IMR-90 (cell line): ENCODE measurements at regions not wholly inside any gene's neighbourhood (a gene's known extent, or its start where the extent isn't known, plus 50 kb on each side); places are given as distances from the start of the nearest gene placed in this dataset.

Experiments
- ATAC-seq: fragments of 200-7000 bp; cut with Tn5 transposase; 2 replicates; pipeline ENCODE4 v1.9.1; 2020; ENCODE audit warnings: low read depth, mild to moderate bottlenecking, moderate library complexity
- BruUV-seq: library from RNA; stranded (reverse); fragments of 400-500 nt; replicated peaks from 2 replicates; lab custom pipeline; 2021; lab: Mats Ljungman, UMichigan
- CTCF ChIA-PET: fragments of 300-600 bp; formaldehyde crosslinking; extraction: SDS; loops from one replicate; lab custom pipeline; 2021; ENCODE audit warnings: antibody characterized with exemption; lab: Yijun Ruan, JAX
- POLR2A ChIA-PET: fragments of 300-600 bp; sonication (Branson Sonifier 250); formaldehyde crosslinking; loops from one replicate; lab custom pipeline; 2022; ENCODE audit warnings: antibody characterized with exemption; ENCODE audit not compliant: unreplicated experiment; lab: Charles Lee
- DNase-seq: peaks from one replicate; pipeline ENCODE4 v3.0.0; 2013
- H2AFZ ChIP-seq: replicated peaks from 2 replicates; pipeline ENCODE3; 2013; ENCODE audit warnings: low read length, mild to moderate bottlenecking; ENCODE audit not compliant: poor library complexity
- H2AK5ac ChIP-seq: 2 replicates; pipeline ENCODE4 v1.6.1; 2013; ENCODE audit warnings: low read depth, low read length, inconsistent platforms
- H2AK9ac ChIP-seq: replicated peaks from 2 replicates; pipeline ENCODE3; 2013; ENCODE audit warnings: mild to moderate bottlenecking, low read depth, low read length, moderate library complexity; ENCODE audit not compliant: poor library complexity
- H2BK120ac ChIP-seq: 2 replicates; pipeline ENCODE4 v1.6.1; 2013; ENCODE audit warnings: low read depth, low read length, inconsistent platforms
- H2BK15ac ChIP-seq: 3 replicates; pipeline ENCODE4 v1.6.1; 2013; ENCODE audit warnings: low read depth, low read length, inconsistent platforms
- H2BK20ac ChIP-seq: 2 replicates; pipeline ENCODE4 v1.6.1; 2013; ENCODE audit warnings: low read depth, mild to moderate bottlenecking, inconsistent platforms, low read length, moderate library complexity
- H2BK5ac ChIP-seq: 2 replicates; pipeline ENCODE4 v1.6.1; 2013; ENCODE audit warnings: mild to moderate bottlenecking, low read depth, low read length, inconsistent platforms; ENCODE audit not compliant: poor library complexity, severe bottlenecking
- H3K14ac ChIP-seq: replicated peaks from 2 replicates; pipeline ENCODE4 v1.6.1; 2013; ENCODE audit warnings: low read depth, low read length, inconsistent platforms
- H3K18ac ChIP-seq: 2 replicates; pipeline ENCODE4 v1.6.1; 2013; ENCODE audit warnings: low read depth, low read length, control low read depth
- H3K23ac ChIP-seq: 2 replicates; pipeline ENCODE4 v1.6.1; 2013; ENCODE audit warnings: low read depth, low read length, inconsistent platforms
- H3K27ac ChIP-seq: 2 replicates; pipeline ENCODE4 v1.5.1; 2013; ENCODE audit warnings: mild to moderate bottlenecking, control low read depth, low read length; ENCODE audit not compliant: insufficient read depth
- H3K27me3 ChIP-seq: 2 replicates; pipeline ENCODE4 v1.6.1; 2013; ENCODE audit warnings: low read length; ENCODE audit not compliant: control insufficient read depth, insufficient read depth
- H3K36me3 ChIP-seq: 2 replicates; pipeline ENCODE4 v1.6.1; 2013; ENCODE audit warnings: low read length, mixed read lengths; ENCODE audit not compliant: control insufficient read depth, insufficient read depth
- H3K4ac ChIP-seq: 2 replicates; pipeline ENCODE4 v1.6.1; 2013; ENCODE audit warnings: low read depth, low read length, inconsistent platforms
- H3K4me1 ChIP-seq: 2 replicates; pipeline ENCODE4 v1.6.1; 2013; ENCODE audit warnings: low read length, mixed read lengths; ENCODE audit not compliant: control insufficient read depth, insufficient read depth
- H3K4me2 ChIP-seq: 2 replicates; pipeline ENCODE4 v1.6.1; 2013; ENCODE audit warnings: low read depth, mild to moderate bottlenecking, control low read depth, low read length, moderate library complexity
- H3K4me3 ChIP-seq: 2 replicates; pipeline ENCODE4 v1.5.1; 2013; ENCODE audit warnings: low read depth, mild to moderate bottlenecking, control low read depth, low read length, moderate library complexity; ENCODE audit not compliant: insufficient read depth
- H3K56ac ChIP-seq: 2 replicates; pipeline ENCODE4 v1.6.1; 2013; ENCODE audit warnings: low read length, inconsistent platforms; ENCODE audit not compliant: insufficient read depth; ENCODE audit errors: extremely low read depth
- H3K79me1 ChIP-seq, 2 experiments: 2 replicates each; pipeline ENCODE4 v1.6.1; 2013; ENCODE audit warnings: low read length in 2 of 2, inconsistent platforms in 1 of 2, low read depth in 1 of 2
- H3K9ac ChIP-seq: 2 replicates; pipeline ENCODE4 v1.6.1; 2013; ENCODE audit warnings: low read depth, low read length, control low read depth
- H3K9me1 ChIP-seq: 2 replicates; pipeline ENCODE4 v1.6.1; 2013; ENCODE audit warnings: low read length, inconsistent platforms; ENCODE audit not compliant: insufficient read depth
- H3K9me3 ChIP-seq: 2 replicates; pipeline ENCODE4 v1.6.1; 2013; ENCODE audit warnings: low read length; ENCODE audit not compliant: control insufficient read depth, insufficient read depth
- H4K20me1 ChIP-seq: 2 replicates; pipeline ENCODE4 v1.6.1; 2013; ENCODE audit warnings: low read length, inconsistent platforms; ENCODE audit not compliant: insufficient read depth
- H4K5ac ChIP-seq: 2 replicates; pipeline ENCODE4 v1.6.1; 2013; ENCODE audit warnings: mild to moderate bottlenecking, low read depth, low read length, control low read depth
- H4K8ac ChIP-seq, 2 experiments: 2 replicates each; pipeline ENCODE4 v1.6.1; 2013; ENCODE audit warnings: low read depth in 2 of 2, low read length in 2 of 2, control low read depth in 1 of 2, inconsistent platforms in 1 of 2
- H4K91ac ChIP-seq: 2 replicates; pipeline ENCODE4 v1.6.1; 2013; ENCODE audit warnings: low read depth, low read length, inconsistent platforms; ENCODE audit not compliant: insufficient read depth
- BHLHE40 ChIP-seq: fragments of 150-350 bp; IDR thresholded peaks from 2 replicates; pipeline ENCODE4 v1.6.1; 2016; ENCODE audit warnings: mild to moderate bottlenecking, low read depth, low read length
- CHD1 ChIP-seq: IDR thresholded peaks from 2 replicates; pipeline ENCODE4 v1.6.1; 2012; ENCODE audit warnings: low read depth, low read length, improper control_type of control experiment
- MAFK ChIP-seq: IDR thresholded peaks from 2 replicates; pipeline ENCODE4 v1.6.1; 2012; ENCODE audit warnings: low read depth, low read length, improper control_type of control experiment
- MXI1 ChIP-seq: IDR thresholded peaks from 2 replicates; pipeline ENCODE4 v1.6.1; 2012; ENCODE audit warnings: low read depth, mild to moderate bottlenecking, low read length, moderate library complexity, borderline replicate concordance
- NFE2L2 ChIP-seq: fragments of 150-350 bp; IDR thresholded peaks from 2 replicates; pipeline ENCODE4 v1.6.1; 2016; ENCODE audit warnings: low read depth, mild to moderate bottlenecking, low read length
- POLR2A ChIP-seq: IDR thresholded peaks from 2 replicates; pipeline ENCODE4 v1.6.1; 2012; ENCODE audit warnings: mild to moderate bottlenecking, low read depth, low read length
- RAD21 ChIP-seq: IDR thresholded peaks from 2 replicates; pipeline ENCODE4 v1.6.1; 2012; ENCODE audit warnings: low read length, improper control_type of control experiment
- RCOR1 ChIP-seq: IDR thresholded peaks from 2 replicates; pipeline ENCODE4 v1.6.1; 2012; ENCODE audit warnings: mild to moderate bottlenecking, low read length, improper control_type of control experiment; ENCODE audit not compliant: insufficient replicate concordance
- RFX5 ChIP-seq: IDR thresholded peaks from 2 replicates; pipeline ENCODE4 v1.8.0; 2012; ENCODE audit warnings: low read depth, mild to moderate bottlenecking, low read length, moderate library complexity
- SMC3 ChIP-seq: fragments of 150-350 bp; IDR thresholded peaks from 2 replicates; pipeline ENCODE4 v1.6.1; 2016; ENCODE audit warnings: low read depth, mild to moderate bottlenecking, antibody characterized with exemption, low read length, moderate library complexity
- WGBS, 2 experiments: methylation state at CpG; one replicate each; pipeline versions ENCODE4 v1.1.5 to v1.1.7; 2013; ENCODE audit warnings: missing lambda C conversion rate in 2 of 2; ENCODE audit not compliant: insufficient read length in 1 of 2; ENCODE audit errors: extremely low coverage in 2 of 2; 5-methylcytosine and 5-hydroxymethylcytosine counted together
- dilution Hi-C: fragments of 300-500 bp; cut with HindIII; formaldehyde crosslinking; loops from one replicate; pipeline ENCODE4 v1.14.3; 2018; ENCODE audit warnings: low sequenced_read_pairs; ENCODE audit not compliant: unreplicated experiment
- in situ Hi-C: fragments of 300-500 bp; cut with MboI; formaldehyde crosslinking; loops from 3 replicates; pipeline ENCODE4 v1.14.3; 2019; ENCODE audit warnings: low sequenced_read_pairs, inconsistent platforms, mixed read lengths
- intact Hi-C: fragments of 100-400 bp; cut with micrococcal nuclease; formaldehyde crosslinking; loops from 2 replicates; pipeline ENCODE4 v1.10.0; 2022
- TF ChIP-seq, protein P1 (sequence below): fragments of 150-350 bp; IDR thresholded peaks from 2 replicates; pipeline ENCODE4 v1.6.1; 2017; ENCODE audit warnings: mild to moderate bottlenecking, antibody characterized with exemption, low read length, low read depth
- TF ChIP-seq, protein P2 (sequence below): fragments of 150-350 bp; IDR thresholded peaks from 2 replicates; pipeline ENCODE4 v1.6.1; 2016; ENCODE audit warnings: low read depth, mild to moderate bottlenecking, low read length, moderate library complexity, borderline replicate concordance
- TF ChIP-seq, protein P3 (sequence below): conservative IDR thresholded peaks from 2 replicates; pipeline ENCODE4 v1.5.1; 2012; ENCODE audit warnings: mild to moderate bottlenecking, low read depth, low read length, improper control_type of control experiment

DNA sequence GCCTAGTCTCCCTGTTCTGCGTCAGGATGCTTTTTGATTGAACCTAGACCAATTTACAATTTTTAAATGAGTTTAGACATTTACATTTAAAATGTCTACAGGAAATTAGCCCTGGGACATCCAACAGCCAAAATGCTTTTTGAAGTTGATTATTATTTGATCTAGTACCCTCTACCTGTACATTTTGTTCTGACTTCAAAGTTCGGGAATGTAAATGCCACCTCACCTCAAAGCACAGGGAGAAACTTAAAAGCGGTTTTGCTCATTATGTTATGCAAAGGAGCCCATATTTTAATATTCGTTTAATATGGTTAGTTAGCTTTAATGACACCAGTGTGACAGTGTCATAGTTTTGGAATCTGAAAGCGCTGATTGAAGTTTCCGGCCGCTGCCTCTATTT is 80.1 kb upstream of the FAM204A start:
- H3K23ac ChIP-seq: no peak overlapping the region
- ATAC-seq: no peak
- CTCF ChIA-PET: no interaction called here

More for the DNA sequence above, 80.1 kb upstream of the FAM204A start:
- Histone ChIP-seq H2AK9ac (no peak overlapping the region), H2BK20ac (no peak overlapping the region), H4K8ac (no peak overlapping the region), H3K27me3 (no peaks in the 10 kb centered on the region), H3K9ac (no peak overlapping the region), H3K9me3 (no peaks in the 10 kb centered on the region), H2BK5ac (no peak overlapping the region), H2AFZ (no peak overlapping the region), H3K9me1 (no peaks in the 10 kb centered on the region), H3K4me3 (no peak overlapping the region), H3K36me3 (no peaks in the 10 kb centered on the region), H3K4me2 (no peak overlapping the region), H3K56ac (no peak overlapping the region), H4K5ac (no peak overlapping the region), H3K4me1 (no peaks in the 10 kb centered on the region), H2BK15ac (no peak overlapping the region), H4K20me1 (no peaks in the 10 kb centered on the region), H2BK120ac (no peak overlapping the region), H3K27ac (no peak overlapping the region), H2AK5ac (no peak overlapping the region), H4K91ac (no peak overlapping the region), H3K14ac (no peak overlapping the region), H3K18ac (no peak overlapping the region), H3K79me1 (no peaks in the 10 kb centered on the region), H3K4ac (no peak overlapping the region)
- POLR2A ChIA-PET: no interaction called here
- in situ Hi-C loops (no loop called here), intact Hi-C loops (loop anchor here (5.0 kb wide), 1 partner anchor 375 kb away; the partner anchor contains the start of gene RAB11FIP2), dilution Hi-C loops (no loop called here)
- TF ChIP-seq RCOR1 (no peak), SMC3 (no peak), BHLHE40 (no peak), RAD21 (no peak), MAFK (no peak), RFX5 (no peak), MXI1 (no peak), POLR2A (no peak), NFE2L2 (no peak), CHD1 (no peak)
- TF ChIP-seq, protein P1, sequence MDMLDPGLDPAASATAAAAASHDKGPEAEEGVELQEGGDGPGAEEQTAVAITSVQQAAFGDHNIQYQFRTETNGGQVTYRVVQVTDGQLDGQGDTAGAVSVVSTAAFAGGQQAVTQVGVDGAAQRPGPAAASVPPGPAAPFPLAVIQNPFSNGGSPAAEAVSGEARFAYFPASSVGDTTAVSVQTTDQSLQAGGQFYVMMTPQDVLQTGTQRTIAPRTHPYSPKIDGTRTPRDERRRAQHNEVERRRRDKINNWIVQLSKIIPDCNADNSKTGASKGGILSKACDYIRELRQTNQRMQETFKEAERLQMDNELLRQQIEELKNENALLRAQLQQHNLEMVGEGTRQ: no peak
- TF ChIP-seq, protein P2, sequence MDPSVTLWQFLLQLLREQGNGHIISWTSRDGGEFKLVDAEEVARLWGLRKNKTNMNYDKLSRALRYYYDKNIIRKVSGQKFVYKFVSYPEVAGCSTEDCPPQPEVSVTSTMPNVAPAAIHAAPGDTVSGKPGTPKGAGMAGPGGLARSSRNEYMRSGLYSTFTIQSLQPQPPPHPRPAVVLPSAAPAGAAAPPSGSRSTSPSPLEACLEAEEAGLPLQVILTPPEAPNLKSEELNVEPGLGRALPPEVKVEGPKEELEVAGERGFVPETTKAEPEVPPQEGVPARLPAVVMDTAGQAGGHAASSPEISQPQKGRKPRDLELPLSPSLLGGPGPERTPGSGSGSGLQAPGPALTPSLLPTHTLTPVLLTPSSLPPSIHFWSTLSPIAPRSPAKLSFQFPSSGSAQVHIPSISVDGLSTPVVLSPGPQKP: no peak
- TF ChIP-seq, protein P3, sequence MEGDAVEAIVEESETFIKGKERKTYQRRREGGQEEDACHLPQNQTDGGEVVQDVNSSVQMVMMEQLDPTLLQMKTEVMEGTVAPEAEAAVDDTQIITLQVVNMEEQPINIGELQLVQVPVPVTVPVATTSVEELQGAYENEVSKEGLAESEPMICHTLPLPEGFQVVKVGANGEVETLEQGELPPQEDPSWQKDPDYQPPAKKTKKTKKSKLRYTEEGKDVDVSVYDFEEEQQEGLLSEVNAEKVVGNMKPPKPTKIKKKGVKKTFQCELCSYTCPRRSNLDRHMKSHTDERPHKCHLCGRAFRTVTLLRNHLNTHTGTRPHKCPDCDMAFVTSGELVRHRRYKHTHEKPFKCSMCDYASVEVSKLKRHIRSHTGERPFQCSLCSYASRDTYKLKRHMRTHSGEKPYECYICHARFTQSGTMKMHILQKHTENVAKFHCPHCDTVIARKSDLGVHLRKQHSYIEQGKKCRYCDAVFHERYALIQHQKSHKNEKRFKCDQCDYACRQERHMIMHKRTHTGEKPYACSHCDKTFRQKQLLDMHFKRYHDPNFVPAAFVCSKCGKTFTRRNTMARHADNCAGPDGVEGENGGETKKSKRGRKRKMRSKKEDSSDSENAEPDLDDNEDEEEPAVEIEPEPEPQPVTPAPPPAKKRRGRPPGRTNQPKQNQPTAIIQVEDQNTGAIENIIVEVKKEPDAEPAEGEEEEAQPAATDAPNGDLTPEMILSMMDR: no peak
- no TSS peak for BruUV-seq
- 94% methylated on average over 3 of the region's 7 CpGs; no CpG with 5 or more reads in 1 of the 2 experiments for whole genome bisulfite sequencing, 2 experiments
- no peak for DNase-seq
